GM19351 (cell line): ENCODE measurements at regions not wholly inside any gene's neighbourhood (a gene's known extent, or its start where the extent isn't known, plus 50 kb on each side); places are given as distances from the start of the nearest gene placed in this dataset.
"Not testable (repeated sequence)": the region's sequence is repeated elsewhere in the genome, so short reads cannot be mapped to it uniquely, and the experiment has no call there.

ENCODE experiments used
- ATAC-seq: cut with Tn5 transposase; IDR thresholded peaks from one replicate; pipeline ENCODE4 v1.9.1; 2021; ENCODE audit warnings: mild to moderate bottlenecking, moderate library complexity; ENCODE audit not compliant: unreplicated experiment

GRCh38 chr12:82300611-82301010 is 57.6 kb downstream of the CCDC59 start:
- no peak for ATAC-seq

DNA sequence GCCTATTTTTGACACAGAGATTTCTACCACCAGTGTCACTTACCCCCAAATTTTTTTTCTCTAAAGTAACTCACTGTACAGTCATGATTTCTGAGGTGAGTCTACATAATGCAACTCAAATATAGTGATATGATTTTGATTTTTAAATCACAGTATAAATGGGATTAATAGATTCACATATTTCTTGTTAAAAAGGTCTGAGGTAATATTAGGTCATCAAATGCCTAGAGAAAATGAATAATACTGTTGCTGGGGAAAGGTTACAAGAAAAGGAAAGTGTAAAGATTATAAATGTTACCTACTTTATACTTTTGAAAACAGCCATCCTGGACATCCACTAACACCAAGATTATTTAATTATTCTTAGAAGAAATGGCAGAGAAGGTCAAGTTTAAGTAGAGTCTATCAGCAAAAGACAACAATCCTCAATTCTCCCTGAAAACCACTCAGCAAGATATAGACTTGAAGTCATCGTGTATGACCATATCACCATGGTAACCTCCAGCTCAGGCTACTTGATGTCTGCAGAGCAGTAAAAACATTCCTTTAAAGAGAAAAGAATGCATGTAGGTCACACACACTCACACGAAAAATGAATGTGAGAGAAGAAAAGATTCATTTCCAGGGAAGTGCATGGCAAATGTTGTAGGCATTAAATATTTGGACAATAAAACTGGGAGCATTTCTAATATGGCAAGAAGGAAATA is 58.7 kb downstream of the CCDC59 start:
- ATAC-seq, result no peak

GRCh38 chr12:82290415-82290814 is 67.8 kb downstream of the CCDC59 start:
- no peak for ATAC-seq

DNA sequence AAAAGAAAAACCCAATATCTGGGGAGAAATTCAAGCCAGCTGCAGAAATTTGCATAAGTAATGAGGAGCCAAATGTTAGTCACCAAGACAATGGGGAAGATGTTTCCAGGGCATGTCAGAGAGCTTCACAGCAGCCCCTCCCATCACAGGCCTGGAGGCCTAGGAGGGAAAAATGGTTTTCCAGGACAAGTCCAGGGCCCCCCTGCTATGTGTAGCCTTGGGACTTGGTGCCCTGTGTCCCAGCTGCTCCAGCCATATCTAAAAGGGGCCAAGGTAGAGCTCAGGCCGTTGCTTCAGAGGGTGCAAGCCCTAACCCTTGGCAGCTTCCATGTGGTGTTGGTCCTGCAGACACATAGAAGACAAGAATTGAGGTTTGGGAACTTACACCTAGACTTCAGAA is 76.9 kb downstream of the CCDC59 start:
- ATAC-seq, result not testable (repeated sequence)

DNA sequence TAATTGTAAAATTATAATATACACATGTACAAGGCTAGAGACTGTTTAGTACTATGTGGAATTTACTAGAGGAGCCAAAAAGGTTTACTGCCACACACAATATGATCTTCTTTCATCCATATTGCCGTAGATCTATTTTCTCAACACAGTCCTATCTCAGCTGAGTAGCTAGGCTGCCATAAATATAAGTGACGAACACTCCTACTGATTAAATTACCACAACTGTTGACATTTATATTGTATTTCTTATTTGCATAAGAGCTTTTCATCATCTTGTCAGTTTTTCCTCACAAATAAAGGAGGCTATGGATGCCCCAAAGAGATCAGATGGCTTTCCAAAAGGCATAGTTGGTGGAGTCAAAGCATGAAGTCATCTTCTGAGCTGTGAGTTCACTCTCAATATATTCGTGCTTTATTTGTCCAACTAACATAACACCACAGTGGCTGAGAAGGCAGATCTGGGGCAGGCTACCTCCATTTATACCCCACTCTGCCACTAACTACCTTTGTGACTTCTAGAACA is 78.6 kb downstream of the CCDC59 start:
- no peak for ATAC-seq

- ATAC-seq, result no peak
These were observed 80.6 kb downstream of the CCDC59 start for GRCh38 chr12:82277582-82277981.

GRCh38 chr12:82242729-82243128 is 115.5 kb downstream of the CCDC59 start:
- peak; percentile 37 for ATAC-seq

DNA sequence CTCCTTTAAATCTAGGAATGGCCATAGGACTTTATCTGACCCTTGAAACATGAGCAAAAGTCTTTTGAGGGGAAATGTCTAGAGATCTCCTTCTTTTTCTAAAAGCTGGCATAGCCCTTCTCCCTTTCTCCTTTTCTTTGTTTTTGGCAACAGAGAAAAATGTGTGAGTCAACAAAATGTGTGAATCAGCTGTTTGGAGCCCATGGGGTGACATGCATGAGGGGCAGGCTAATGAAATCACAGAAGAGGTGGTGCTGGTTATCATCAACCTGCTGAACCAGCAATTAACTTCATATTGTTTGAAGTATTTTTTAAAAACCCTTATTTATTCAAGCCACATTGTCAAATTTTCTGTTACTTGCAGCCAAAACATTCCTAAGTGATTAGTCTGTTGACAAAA is 132.3 kb downstream of the CCDC59 start:
- ATAC-seq, result no peak

- ATAC-seq, result no peak
These were observed 134.8 kb downstream of the CCDC59 start for GRCh38 chr12:82223426-82223825.

DNA sequence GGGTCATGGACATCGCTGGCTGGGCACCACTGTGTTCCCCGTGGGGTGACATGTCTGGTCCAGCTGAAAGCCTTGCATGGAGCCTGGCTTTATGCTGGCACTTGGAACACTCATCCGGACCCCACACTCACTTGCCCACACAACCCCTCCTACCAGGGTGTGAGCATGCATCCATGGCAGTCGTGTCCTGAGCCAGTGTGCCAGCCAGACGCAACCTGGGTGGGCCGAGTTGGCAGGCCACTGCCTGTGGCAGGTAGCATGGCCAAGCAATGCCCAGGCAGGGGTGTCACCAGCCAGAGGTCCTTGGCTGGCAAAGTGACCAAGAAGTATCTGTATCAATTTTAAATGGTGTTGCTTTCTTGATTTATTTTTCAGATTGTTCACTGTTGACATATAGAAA is 141.7 kb downstream of the CCDC59 start:
- no peak for ATAC-seq

DNA sequence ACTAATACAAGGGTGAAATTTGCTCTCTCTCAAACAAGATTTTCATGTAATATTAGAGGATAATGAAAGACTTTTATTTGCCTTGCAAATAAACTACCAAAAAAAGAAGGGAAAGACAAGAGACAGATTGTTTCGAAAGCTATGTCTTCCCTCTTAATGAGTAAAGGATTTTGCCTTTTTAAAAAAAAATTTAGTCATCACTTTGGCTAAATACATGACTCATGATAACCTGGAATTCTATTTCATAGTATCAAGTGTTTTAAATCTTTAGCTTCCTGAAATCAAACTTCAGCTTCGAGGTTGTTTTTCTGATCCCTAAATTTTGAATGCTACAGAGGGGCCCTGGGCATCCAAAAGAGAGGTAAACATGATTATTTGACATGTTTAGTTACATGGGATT is 144.4 kb downstream of the CCDC59 start:
- ATAC-seq, result no peak

DNA sequence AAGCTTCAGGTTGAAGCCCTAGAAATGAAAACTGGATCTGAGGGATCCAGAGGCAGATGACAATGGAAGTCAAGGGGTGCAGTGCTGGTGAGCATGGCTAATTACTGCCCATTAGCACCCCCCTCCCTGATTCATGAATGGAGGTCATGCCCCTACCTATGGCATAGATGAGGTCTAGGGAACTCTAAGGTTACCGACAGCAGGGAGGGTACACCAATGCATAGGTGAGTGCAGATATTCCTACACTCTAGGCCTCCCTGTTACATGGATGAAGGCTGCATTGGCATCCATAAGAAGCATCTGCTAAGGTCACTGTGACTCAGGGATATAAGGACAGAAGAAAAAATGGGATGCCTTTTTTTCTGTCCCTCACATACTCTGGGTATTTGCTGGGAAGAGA is 147.3 kb downstream of the CCDC59 start:
- ATAC-seq, result no peak

- ATAC-seq, result no peak
These were observed 148.7 kb downstream of the CCDC59 start for GRCh38 chr12:82209533-82209932.

GRCh38 chr12:82207556-82207955 is 150.6 kb downstream of the CCDC59 start:
- ATAC-seq, result no peak

- ATAC-seq, result no peak
These were observed 155.1 kb downstream of the CCDC59 start for GRCh38 chr12:82203086-82203485.

- ATAC-seq, result no peak
These were observed 170.6 kb downstream of the CCDC59 start for GRCh38 chr12:82187595-82187994.

DNA sequence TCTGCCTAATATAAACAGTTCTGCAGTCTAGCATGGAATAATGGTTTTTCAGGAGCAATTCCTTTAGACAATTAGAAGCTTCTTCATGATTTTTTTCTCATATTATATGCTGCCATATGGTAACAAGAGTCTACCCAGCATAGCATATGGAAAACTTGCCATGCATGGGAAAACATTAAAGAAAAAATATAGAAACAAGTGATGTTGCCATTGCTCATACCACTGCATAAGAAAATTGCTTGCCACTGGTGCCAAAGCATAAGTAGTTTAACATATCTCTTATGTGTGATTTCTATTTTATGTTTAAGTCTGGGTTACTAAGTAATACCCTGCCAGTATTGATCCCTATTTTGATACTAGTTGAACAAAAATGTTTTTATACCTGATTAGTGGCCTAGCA is 171.2 kb downstream of the CCDC59 start:
- ATAC-seq, result no peak

GRCh38 chr12:82186282-82186681 is 171.9 kb downstream of the CCDC59 start:
- ATAC-seq, result no peak

- no peak for ATAC-seq
These were observed 173.3 kb downstream of the CCDC59 start for GRCh38 chr12:82184844-82185243.

- no peak for ATAC-seq
These were observed 175.5 kb downstream of the CCDC59 start for GRCh38 chr12:82182601-82183190.

DNA sequence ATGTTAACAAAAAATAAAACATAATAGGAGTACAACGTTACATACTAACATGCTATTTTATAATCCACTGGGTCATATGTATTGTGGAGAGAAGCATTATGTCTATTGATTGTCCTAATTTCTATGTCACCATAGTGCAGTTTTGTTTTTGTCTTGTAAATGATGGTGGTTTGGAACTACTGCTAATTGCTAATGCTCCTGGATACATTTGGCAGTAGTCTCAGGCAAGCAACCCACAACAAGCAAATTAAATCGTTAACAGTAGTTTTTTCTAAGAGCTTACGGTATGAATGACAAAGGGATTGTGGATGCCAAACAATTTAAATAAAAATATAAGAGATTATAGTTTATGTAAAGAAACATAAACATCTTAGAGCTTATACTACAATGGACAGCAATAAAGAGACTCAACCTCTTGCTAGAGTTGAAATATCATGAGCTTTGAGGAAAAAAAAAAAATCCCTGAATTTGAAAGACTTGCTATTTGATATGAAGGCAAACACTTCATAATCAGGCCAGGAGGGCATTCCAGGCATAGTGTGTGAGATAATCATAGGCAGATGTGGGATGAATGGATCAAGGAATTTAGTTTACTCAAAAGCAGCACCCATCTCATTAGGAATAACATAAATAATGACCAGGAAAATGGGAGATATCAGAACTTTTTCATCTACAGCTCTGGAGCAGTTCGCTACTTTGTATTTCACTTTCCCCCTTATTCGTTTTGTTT is 181.3 kb downstream of the CCDC59 start:
- no peak for ATAC-seq

DNA sequence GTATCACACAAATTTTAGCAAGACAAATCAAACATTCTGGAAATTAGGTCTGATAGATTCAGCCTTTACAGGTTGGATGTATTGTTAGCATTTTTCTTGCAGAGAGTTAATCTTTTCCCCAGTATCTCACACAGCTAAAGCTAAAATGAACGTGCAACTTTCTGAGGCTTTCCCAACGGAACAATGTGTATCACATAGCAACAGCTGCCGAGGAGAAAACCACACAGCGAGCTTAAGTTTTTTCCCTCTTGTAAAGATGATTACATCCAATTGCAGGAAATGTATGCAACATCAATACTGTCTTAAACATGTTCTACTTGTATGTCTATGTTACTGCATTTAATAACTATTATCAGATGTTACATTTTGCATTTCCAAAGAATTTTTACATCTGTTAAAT is 182.2 kb downstream of the CCDC59 start:
- no peak for ATAC-seq
